ENCODE measurements at regions not wholly inside any gene's neighbourhood (a gene's known extent, or its start where the extent isn't known, plus 50 kb on each side); places are given as distances from the start of the nearest gene placed in this dataset.
"Not testable (repeated sequence)": the region's sequence is repeated elsewhere in the genome, so short reads cannot be mapped to it uniquely, and the experiment has no call there.

GRCh38 chr13:88434953-88435352 is 763.8 kb downstream of the SLITRK5 start:
- ATAC-seq (no peak), DNase-seq (no peak)
- no peak overlapping the region for H3K4me3 Mint-ChIP-seq
- POLR2A ChIA-PET = no interaction called here
- H3K27ac Mint-ChIP-seq = no peak overlapping the region
- peaks cover 2 to 29% (median 9%) of the 10 kb centered on the region in 9 donors for H3K9me3 Mint-ChIP-seq
- H3K27me3 Mint-ChIP-seq = no peaks in the 10 kb centered on the region
- peaks cover 0 to 15% (median 0%) of the 10 kb centered on the region in 4 donors for H3K4me1 Mint-ChIP-seq
- peaks cover 0 to 5% (median 0%) of the 10 kb centered on the region in 3 donors for H3K36me3 Mint-ChIP-seq

GRCh38 chr13:88436974-88437373 is 765.8 kb downstream of the SLITRK5 start:
- Mint-ChIP-seq H3K36me3 (peaks cover 0 to 5% (median 0%) of the 10 kb centered on the region in 3 donors), H3K4me1 (peaks cover 0 to 10% (median 0%) of the 10 kb centered on the region in 4 donors), H3K4me3 (no peak overlapping the region), H3K9me3 (peaks cover 2 to 29% (median 11%) of the 10 kb centered on the region in 9 donors), H3K27me3 (no peaks in the 10 kb centered on the region), H3K27ac (no peak overlapping the region)
- DNase-seq = no peak
- ATAC-seq = no peak
- POLR2A ChIA-PET = no interaction called here

- H3K9me3 Mint-ChIP-seq = peaks cover 0 to 9% (median 2%) of the 10 kb centered on the region in 9 donors
- no peak overlapping the region for H3K4me3 Mint-ChIP-seq
These were observed 779.3 kb downstream of the SLITRK5 start for GRCh38 chr13:88450515-88450914.

DNA sequence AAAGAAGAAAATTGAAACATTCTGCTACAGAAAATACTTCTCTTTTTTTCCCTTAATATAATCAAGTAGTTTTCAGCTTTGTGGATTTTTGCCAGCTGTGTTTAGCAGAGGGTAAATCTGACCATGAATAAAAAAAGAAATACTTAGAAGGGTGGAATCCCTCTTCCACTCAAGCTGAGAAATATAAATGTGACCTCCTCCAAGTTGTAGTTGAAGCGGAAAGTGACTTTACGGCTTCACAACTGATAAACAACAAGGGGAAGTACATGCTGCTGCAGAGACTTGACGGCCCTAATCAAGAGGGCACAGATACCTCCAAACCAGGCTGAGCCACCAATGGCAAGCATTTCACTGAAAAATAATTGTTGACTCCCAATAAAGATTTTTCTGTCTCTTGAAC is 785.0 kb downstream of the SLITRK5 start:
- Mint-ChIP-seq H3K36me3 (no peaks in the 10 kb centered on the region), H3K4me3 (no peak overlapping the region), H3K27me3 (no peaks in the 10 kb centered on the region), H3K4me1 (peaks cover 0 to 18% (median 0%) of the 10 kb centered on the region in 4 donors), H3K27ac (no peak overlapping the region), H3K9me3 (peaks cover 0 to 5% (median 0%) of the 10 kb centered on the region in 9 donors)
- POLR2A ChIA-PET = no interaction called here
- DNase-seq (no peak), ATAC-seq (no peak)

More at GRCh38 chr13:88450515-88450914, 779.3 kb downstream of the SLITRK5 start:
- Mint-ChIP-seq H3K27me3 (no peaks in the 10 kb centered on the region), H3K4me1 (peaks cover 0 to 7% (median 0%) of the 10 kb centered on the region in 4 donors), H3K27ac (no peak overlapping the region), H3K36me3 (no peaks in the 10 kb centered on the region)
- POLR2A ChIA-PET = no interaction called here
- no peak for DNase-seq
- no peak for ATAC-seq

GRCh38 chr13:88459331-88459730 is 788.2 kb downstream of the SLITRK5 start:
- ATAC-seq (no peak), DNase-seq (no peak)
- H3K27ac Mint-ChIP-seq = no peak overlapping the region
- no peaks in the 10 kb centered on the region for H3K27me3 Mint-ChIP-seq
- POLR2A ChIA-PET = no interaction called here
- peaks cover 0 to 22% (median 0%) of the 10 kb centered on the region in 4 donors for H3K4me1 Mint-ChIP-seq
- H3K4me3 Mint-ChIP-seq = no peak overlapping the region
- peaks cover 0 to 8% (median 0%) of the 10 kb centered on the region in 9 donors for H3K9me3 Mint-ChIP-seq
- no peaks in the 10 kb centered on the region for H3K36me3 Mint-ChIP-seq

DNA sequence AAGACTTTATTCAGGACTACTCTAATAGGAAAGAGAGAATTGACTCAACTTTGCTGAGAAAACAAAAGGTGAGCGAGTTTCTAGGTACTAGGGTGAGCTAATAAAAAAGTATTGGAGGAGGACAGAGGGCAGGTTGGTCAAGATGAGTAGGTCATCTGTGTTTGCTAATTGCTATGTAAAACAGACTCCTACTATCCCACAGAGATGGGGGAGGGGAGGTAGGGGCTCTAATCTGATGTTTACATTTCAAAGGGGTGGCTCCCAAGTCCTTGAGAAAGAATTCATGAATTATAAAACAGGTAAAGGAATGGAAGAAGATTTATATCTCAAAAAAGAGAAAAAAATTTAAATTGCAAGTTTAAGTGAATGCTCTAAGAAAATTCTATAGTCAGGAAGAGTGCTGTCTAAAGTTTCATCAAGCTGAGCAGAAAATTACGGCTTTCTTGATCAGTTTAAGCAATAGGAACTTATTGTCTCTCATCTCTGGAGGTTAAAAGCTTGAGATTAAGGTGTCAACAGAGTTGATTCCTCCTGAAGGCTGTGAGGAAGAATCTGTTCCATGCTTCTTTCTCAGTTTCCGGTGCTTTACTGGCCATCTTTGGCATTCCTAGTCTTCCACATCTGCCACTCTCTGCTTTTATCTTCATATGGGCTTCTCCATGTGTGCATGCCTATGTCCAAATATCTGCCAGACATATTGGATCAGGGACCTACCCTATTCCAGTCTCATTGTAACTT is 790.3 kb downstream of the SLITRK5 start:
- no peaks in the 10 kb centered on the region for H3K36me3 Mint-ChIP-seq
- ATAC-seq (no peak), DNase-seq (no peak)
- POLR2A ChIA-PET = no interaction called here
- H3K27me3 Mint-ChIP-seq = no peaks in the 10 kb centered on the region
- H3K4me1 Mint-ChIP-seq = peaks cover 0 to 10% (median 0%) of the 10 kb centered on the region in 4 donors
- H3K9me3 Mint-ChIP-seq = peaks cover 0 to 7% (median 0%) of the 10 kb centered on the region in 9 donors
- no peak overlapping the region for H3K4me3 Mint-ChIP-seq
- H3K27ac Mint-ChIP-seq = no peak overlapping the region

DNA sequence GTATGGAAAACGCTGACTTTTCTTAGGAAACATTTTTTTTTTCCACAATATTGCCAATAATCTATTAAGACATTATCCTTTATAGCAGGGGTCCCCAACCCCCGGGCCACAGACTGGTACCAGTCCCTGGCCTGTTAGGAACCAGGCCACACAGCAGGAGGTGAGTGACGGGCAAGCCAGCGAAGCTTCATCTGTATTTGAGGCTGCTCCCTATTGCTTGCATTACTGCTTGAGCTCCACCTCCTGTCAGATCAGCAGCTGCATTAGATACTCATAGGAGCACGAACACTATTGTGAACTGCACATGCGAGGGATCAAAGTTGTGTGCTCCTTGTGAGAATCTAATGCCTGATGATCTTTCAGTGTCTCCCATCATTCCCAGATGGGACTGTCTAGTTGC is 793.7 kb downstream of the SLITRK5 start:
- no peaks in the 10 kb centered on the region for H3K36me3 Mint-ChIP-seq
- no peak overlapping the region for H3K27ac Mint-ChIP-seq
- ATAC-seq = no peak
- POLR2A ChIA-PET = no interaction called here
- no peak overlapping the region for H3K4me3 Mint-ChIP-seq
- no peak for DNase-seq
- peaks cover 0 to 4% (median 0%) of the 10 kb centered on the region in 4 donors for H3K4me1 Mint-ChIP-seq
- H3K27me3 Mint-ChIP-seq = no peaks in the 10 kb centered on the region
- H3K9me3 Mint-ChIP-seq = peaks cover 0 to 6% (median 0%) of the 10 kb centered on the region in 9 donors

GRCh38 chr13:88472316-88472715 is 801.1 kb downstream of the SLITRK5 start:
- Mint-ChIP-seq H3K9me3 (peaks cover 0 to 4% (median 0%) of the 10 kb centered on the region in 9 donors), H3K36me3 (no peaks in the 10 kb centered on the region), H3K4me3 (no peak overlapping the region), H3K27me3 (no peaks in the 10 kb centered on the region), H3K27ac (no peak overlapping the region), H3K4me1 (no peaks in the 10 kb centered on the region)
- ATAC-seq (no peak), DNase-seq (no peak)
- POLR2A ChIA-PET = no interaction called here

DNA sequence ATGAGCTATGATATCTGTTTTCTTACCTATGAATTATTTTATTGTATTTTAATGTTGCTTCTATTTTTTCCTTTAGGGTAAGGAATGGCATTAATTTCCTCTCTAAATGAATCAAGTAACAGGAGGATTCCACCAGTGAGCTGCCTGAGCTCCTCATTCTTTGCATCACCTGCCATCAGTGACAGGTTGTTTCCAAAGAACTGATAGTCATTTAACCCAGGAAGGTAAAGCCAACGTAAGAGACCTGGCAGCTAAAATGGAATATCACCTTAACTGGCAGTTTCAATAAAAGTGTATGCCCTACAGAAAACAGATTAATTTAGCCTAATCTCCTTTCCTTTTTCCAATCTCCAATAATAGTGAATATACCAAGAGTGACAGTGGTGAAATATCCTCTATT is 812.0 kb downstream of the SLITRK5 start:
- DNase-seq (no peak), ATAC-seq (no peak)
- peaks cover 0 to 25% (median 10%) of the 10 kb centered on the region in 9 donors for H3K9me3 Mint-ChIP-seq
- peaks cover 0 to 8% (median 1%) of the 10 kb centered on the region in 3 donors for H3K36me3 Mint-ChIP-seq
- H3K4me3 Mint-ChIP-seq = no peak overlapping the region
- H3K27me3 Mint-ChIP-seq = no peaks in the 10 kb centered on the region
- POLR2A ChIA-PET = no interaction called here
- no peak overlapping the region for H3K27ac Mint-ChIP-seq
- H3K4me1 Mint-ChIP-seq = no peaks in the 10 kb centered on the region

GRCh38 chr13:88507909-88508308 is 836.7 kb downstream of the SLITRK5 start:
- ATAC-seq (no peak), DNase-seq (no peak)
- POLR2A ChIA-PET = no interaction called here
- H3K4me1 Mint-ChIP-seq = no peaks in the 10 kb centered on the region
- H3K27me3 Mint-ChIP-seq = no peaks in the 10 kb centered on the region
- H3K4me3 Mint-ChIP-seq = no peak overlapping the region
- H3K36me3 Mint-ChIP-seq = peaks cover 0 to 43% (median 5%) of the 10 kb centered on the region in 3 donors
- peaks cover 12 to 62% (median 43%) of the 10 kb centered on the region in 9 donors for H3K9me3 Mint-ChIP-seq
- no peak overlapping the region for H3K27ac Mint-ChIP-seq

DNA sequence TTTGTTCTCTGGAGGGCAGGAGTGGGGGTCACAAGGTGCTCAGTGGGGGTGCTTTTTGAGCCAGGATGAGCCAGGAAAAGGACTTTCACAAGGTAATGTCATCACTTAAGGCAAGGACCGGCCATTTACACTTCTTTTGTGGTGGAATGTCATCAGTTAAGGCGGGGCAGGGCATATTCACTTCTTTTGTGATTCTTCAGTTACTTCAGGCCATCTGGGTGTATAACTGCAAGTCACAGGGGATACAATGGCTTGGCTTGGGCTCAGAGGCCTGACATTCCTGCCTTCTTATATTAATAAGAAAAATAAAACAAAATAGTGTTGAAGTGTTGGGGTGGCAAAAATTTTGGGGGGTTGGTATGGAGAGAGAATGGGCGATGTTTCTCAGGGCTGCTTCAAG is 841.8 kb downstream of the SLITRK5 start:
- H3K27me3 Mint-ChIP-seq, DNase-seq, POLR2A ChIA-PET, H3K4me1 Mint-ChIP-seq, ATAC-seq, H3K4me3 Mint-ChIP-seq: not testable (repeated sequence)
- Mint-ChIP-seq H3K36me3 (peaks cover 0 to 20% (median 3%) of the 10 kb centered on the region in 3 donors), H3K9me3 (peaks cover 9 to 61% (median 28%) of the 10 kb centered on the region in 9 donors), H3K27ac (peak overlapping the region in 1 of 10 donors; percentile 23)

DNA sequence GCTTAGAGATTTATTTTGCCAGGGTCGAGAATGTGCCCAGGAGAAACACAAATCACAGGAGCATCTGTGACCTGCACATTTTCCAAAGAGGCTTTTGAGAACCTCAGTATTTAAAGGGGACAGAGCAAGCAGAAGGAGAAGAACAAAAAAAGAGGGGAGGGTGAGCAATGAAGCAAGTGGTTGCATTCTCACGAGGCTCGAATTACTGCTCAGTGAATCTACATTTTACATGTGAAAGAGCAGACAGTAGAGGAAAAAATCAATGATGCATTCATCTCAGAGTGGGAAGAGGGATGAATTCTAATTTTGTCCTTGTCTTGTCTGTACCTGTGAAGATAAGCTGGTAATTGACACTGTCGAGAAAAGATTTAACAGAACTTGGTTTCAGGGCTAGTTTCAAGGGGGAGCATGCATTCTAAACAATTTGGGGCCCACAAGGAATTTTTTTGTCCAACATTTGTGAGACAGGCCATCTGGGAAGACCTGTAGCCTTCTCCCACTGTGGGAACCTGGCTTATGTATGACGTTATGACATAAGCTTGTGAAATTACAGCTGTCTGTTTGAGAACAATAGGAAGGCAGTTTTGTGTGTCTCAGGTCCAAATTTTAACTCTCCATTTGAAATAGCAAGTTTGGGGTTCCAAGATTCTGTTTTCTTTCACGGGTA is 855.1 kb downstream of the SLITRK5 start:
- peaks cover 0 to 4% (median 0%) of the 10 kb centered on the region in 3 donors for H3K36me3 Mint-ChIP-seq
- DNase-seq (no peak), ATAC-seq (no peak)
- H3K9me3 Mint-ChIP-seq = peaks cover 0 to 19% (median 3%) of the 10 kb centered on the region in 9 donors
- POLR2A ChIA-PET = no interaction called here
- no peaks in the 10 kb centered on the region for H3K4me1 Mint-ChIP-seq
- no peak overlapping the region for H3K27ac Mint-ChIP-seq
- H3K4me3 Mint-ChIP-seq = no peak overlapping the region
- no peaks in the 10 kb centered on the region for H3K27me3 Mint-ChIP-seq

- Mint-ChIP-seq H3K4me1 (no peaks in the 10 kb centered on the region), H3K27me3 (no peaks in the 10 kb centered on the region), H3K27ac (no peak overlapping the region), H3K9me3 (peaks cover 0 to 19% (median 2%) of the 10 kb centered on the region in 9 donors), H3K36me3 (peaks cover 0 to 4% (median 0%) of the 10 kb centered on the region in 3 donors), H3K4me3 (no peak overlapping the region)
- POLR2A ChIA-PET = no interaction called here
- DNase-seq = no peak
- ATAC-seq = no peak
These were observed 855.7 kb downstream of the SLITRK5 start for GRCh38 chr13:88526853-88527215.

All from naive thymus-derived CD8-positive, alpha-beta T cell (primary cell).